Esophagus (tissue), 2 donors: ENCODE measurements at regions not wholly inside any gene's neighbourhood (a gene's known extent, or its start where the extent isn't known, plus 50 kb on each side); places are given as distances from the start of the nearest gene placed in this dataset.

Experiments used
- H3K27ac ChIP-seq, 2 donors: one replicate each; pipeline ENCODE4 v1.5.1; 2013; ENCODE audit warnings: low read depth in 2 of 2, mild to moderate bottlenecking in 2 of 2, inconsistent platforms in 1 of 2, low read length in 1 of 2, moderate library complexity in 1 of 2
- H3K27me3 ChIP-seq, 2 donors: one replicate each; pipeline ENCODE4 v1.6.1; 2013; ENCODE audit warnings: low read length in 2 of 2, control low read depth in 1 of 2, mild to moderate bottlenecking in 1 of 2; ENCODE audit not compliant: insufficient read depth in 2 of 2, control insufficient read depth in 1 of 2
- H3K36me3 ChIP-seq, 2 donors: one replicate each; pipeline ENCODE4 v1.6.1; 2013; ENCODE audit warnings: low read length in 1 of 2; ENCODE audit not compliant: control insufficient read depth in 2 of 2, insufficient read depth in 2 of 2
- H3K4me1 ChIP-seq, 2 donors: one replicate each; pipeline ENCODE4 v1.6.1; 2013; ENCODE audit warnings: low read length in 1 of 2; ENCODE audit not compliant: control insufficient read depth in 2 of 2, insufficient read depth in 2 of 2
- H3K4me3 ChIP-seq, 2 donors: one replicate each; pipeline ENCODE4 v1.5.1; 2013; ENCODE audit warnings: low read length in 2 of 2, mild to moderate bottlenecking in 2 of 2, low read depth in 1 of 2, moderate library complexity in 1 of 2
- H3K9me3 ChIP-seq, 2 donors: one replicate each; pipeline ENCODE4 v1.6.1; 2013; ENCODE audit warnings: mild to moderate bottlenecking in 2 of 2, low read depth in 1 of 2, low read length in 1 of 2, moderate library complexity in 1 of 2; ENCODE audit not compliant: control insufficient read depth in 2 of 2, insufficient read depth in 1 of 2
- WGBS, 2 donors: extraction: QIAGEN DNeasy Blood & Tissue Kit; methylation state at CpG; one replicate each; pipeline ENCODE4 v1.1.7; 2013; 5-methylcytosine and 5-hydroxymethylcytosine counted together
- donor health status: healthy with polysubstance abuse.
- donor health status: Bipolar disorder and iron deficiency.

DNA sequence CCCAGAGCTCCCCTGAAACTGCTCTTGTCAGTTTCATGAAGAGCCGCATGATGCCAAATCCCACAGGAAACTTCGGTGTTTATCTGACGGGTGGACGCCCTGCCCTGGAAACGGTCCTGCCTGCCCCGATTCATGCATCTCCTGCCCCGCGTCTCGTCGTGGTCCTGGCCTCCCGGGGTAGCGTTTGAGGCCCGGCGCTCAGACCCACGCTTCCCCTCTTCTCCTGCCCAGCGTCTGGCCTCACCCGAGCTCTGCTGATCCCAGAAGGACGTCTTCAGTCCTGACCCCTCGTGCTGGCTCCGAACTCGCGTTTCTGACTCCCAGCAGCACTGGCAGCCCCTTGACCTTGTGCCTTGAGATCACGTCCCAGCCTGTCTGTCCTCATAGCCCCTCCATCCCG, 180.5 kb downstream of the TMEM18 start:
- no peaks in the 10 kb centered on the region for H3K36me3 ChIP-seq
- no peak overlapping the region for H3K4me3 ChIP-seq
- peaks cover 0 to 3% of the 10 kb centered on the region in 2 donors for H3K4me1 ChIP-seq
- 82 to 83% methylated on average over 24 of the region's 24 CpGs for WGBS, 2 donors
- no peaks in the 10 kb centered on the region for H3K27me3 ChIP-seq
- no peak overlapping the region for H3K27ac ChIP-seq
- H3K9me3 ChIP-seq: peaks cover 3 to 14% of the 10 kb centered on the region in 2 donors

DNA sequence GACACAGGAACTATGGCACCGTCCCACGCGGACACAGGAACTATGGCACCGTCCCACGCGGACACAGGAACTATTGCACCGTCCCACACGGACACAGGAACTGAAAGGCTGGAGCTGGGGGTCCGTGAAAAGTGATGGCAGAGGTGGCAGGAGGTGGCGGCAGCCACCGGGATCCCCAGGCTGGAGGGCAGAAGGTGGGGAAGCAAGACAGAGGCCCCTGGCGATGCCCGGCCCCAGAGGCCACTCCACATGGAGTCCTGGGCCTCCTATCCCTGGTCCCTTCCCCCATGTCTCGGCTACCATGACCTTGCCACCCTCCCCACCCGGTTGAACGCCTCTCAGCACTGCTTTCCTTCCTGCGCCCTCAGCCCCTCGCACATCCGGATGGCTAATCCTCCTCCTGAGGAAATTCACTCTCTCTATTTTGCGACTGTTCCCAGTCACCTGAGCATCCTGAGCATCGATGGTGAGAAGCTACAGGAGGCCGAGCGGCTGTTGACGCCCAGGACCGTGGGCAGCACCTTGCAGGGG, 181.4 kb downstream of the TMEM18 start:
- H3K36me3 ChIP-seq: no peaks in the 10 kb centered on the region
- no peak overlapping the region for H3K4me3 ChIP-seq
- no peaks in the 10 kb centered on the region for H3K27me3 ChIP-seq
- WGBS, 2 donors: 88 to 91% methylated on average over 25 of the region's 25 CpGs
- H3K4me1 ChIP-seq: peaks cover 0 to 3% of the 10 kb centered on the region in 2 donors
- H3K9me3 ChIP-seq: peaks cover 3 to 14% of the 10 kb centered on the region in 2 donors
- no peak overlapping the region for H3K27ac ChIP-seq

DNA sequence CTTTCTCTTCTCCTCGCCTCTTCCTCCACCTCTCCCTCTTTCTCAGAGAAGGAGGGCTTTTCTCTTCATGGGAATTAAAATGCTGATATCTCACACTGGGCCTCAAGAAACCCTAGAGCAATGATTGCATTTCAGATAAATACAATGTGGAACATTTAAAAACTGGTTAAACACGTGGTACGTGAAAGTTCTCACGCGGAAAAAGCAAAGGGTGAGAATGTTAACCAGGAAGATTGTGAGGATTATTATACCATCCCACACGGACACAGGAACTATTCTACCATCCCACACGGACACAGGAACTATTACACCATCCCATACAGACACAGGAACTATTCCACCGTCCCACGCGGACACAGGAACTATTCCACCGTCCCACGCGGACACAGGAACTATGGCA, 182.4 kb downstream of the TMEM18 start:
- no peaks in the 10 kb centered on the region for H3K36me3 ChIP-seq
- no peak overlapping the region for H3K27ac ChIP-seq
- no peak overlapping the region for H3K4me3 ChIP-seq
- peaks cover 0 to 3% of the 10 kb centered on the region in 2 donors for H3K4me1 ChIP-seq
- peaks cover 3 to 12% of the 10 kb centered on the region in 2 donors for H3K9me3 ChIP-seq
- WGBS, 2 donors: 82 to 93% methylated on average over 13 of the region's 13 CpGs
- no peaks in the 10 kb centered on the region for H3K27me3 ChIP-seq

DNA sequence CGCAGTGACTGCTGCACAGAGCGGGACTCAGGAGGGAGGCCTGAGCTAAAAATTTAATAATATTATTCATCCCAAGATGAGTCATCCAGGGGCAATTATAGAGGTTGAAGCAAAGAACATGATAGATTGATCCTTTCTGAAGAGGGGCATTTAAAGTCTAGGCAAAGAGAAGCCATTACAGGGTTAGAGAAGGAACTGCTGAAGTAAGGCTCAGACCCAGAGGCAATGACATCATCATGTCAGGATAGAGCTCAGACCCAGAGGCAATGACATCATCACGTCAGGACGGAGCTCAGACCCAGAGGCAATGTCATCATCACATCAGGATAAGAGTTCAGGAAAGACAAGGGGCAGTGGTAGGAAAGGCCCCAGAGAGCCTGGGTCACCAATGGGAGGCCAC, 184.0 kb downstream of the TMEM18 start:
- 74 to 81% methylated on average over 4 of the region's 4 CpGs for WGBS, 2 donors

DNA sequence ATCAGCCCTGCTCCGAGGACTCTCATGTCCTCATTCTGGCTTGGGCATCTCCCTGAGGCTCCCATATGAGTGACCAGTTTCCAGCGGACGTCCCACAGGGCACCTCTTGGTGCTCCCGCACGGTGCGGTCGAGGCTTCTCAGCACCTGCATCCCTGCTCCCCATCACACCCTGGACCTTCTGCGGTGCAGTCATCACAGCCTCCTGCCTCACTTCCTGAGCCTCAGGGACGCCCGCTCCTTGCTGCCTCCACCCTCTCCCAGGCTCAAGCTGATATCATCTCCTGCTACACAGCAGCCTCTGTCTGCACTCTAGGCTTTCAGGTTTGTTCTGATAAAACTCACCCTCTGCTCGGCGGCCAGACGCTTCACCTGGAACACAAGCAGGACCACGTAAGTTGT, 185.0 kb downstream of the TMEM18 start:
- Histone ChIP-seq H3K36me3 (no peaks in the 10 kb centered on the region), H3K9me3 (peaks cover under 1 to 6% of the 10 kb centered on the region in 2 donors), H3K27me3 (no peaks in the 10 kb centered on the region), H3K4me1 (no peaks in the 10 kb centered on the region), H3K4me3 (no peak overlapping the region), H3K27ac (no peak overlapping the region)
- 81 to 88% methylated on average over 14 of the region's 14 CpGs for WGBS, 2 donors

More for the DNA sequence above, 184.0 kb downstream of the TMEM18 start:
- Histone ChIP-seq H3K4me3 (no peak overlapping the region), H3K4me1 (no peaks in the 10 kb centered on the region), H3K27ac (no peak overlapping the region), H3K27me3 (no peaks in the 10 kb centered on the region), H3K36me3 (no peaks in the 10 kb centered on the region), H3K9me3 (peaks cover 3 to 6% of the 10 kb centered on the region in 2 donors)

DNA sequence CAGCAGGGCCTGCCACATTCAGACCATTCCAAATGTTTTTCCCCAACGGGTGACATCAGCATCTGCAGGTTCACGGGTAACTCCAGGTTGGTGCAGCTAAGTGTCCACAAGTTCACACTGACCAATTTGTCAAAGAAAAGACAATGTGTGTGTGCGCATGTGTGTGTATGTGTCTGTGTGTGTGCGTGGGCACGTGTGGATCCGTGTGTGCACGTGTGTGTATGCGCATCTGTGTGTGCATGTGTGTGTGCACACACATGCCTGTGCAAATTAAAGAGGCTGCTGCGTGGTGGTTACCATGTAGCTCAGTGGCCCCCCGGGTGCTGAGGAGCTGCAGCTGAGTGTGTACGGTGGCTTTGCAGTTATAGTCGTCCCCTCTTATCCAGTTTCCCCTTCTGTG, 187.4 kb downstream of the TMEM18 start:
- Histone ChIP-seq H3K27me3 (no peaks in the 10 kb centered on the region), H3K4me3 (no peak overlapping the region), H3K36me3 (no peaks in the 10 kb centered on the region), H3K27ac (no peak overlapping the region), H3K9me3 (no peaks in the 10 kb centered on the region), H3K4me1 (no peaks in the 10 kb centered on the region)
- WGBS, 2 donors: 90% methylated on average over 12 of the region's 12 CpGs

DNA sequence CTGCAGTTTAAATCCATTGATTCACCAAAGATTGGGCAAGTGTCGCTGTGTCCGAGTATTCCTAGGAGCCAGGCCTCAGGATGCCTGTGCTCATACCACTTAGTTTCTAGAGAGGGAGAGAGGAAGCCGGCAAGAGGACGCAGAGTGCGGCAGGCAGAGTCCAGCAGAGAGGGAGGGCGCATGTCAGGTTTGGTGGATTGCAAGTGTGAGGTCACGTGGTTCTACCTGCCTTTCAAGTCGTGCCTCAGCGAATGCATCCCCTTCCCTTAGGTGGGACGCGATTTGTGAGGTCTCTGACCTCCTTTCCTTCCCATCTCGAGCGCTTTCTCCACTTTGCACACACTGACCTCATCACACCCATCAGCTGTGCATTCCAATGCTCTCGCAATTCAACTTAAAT, 188.1 kb downstream of the TMEM18 start:
- no peaks in the 10 kb centered on the region for H3K36me3 ChIP-seq
- 77 to 81% methylated on average over 14 of the region's 14 CpGs for WGBS, 2 donors

DNA sequence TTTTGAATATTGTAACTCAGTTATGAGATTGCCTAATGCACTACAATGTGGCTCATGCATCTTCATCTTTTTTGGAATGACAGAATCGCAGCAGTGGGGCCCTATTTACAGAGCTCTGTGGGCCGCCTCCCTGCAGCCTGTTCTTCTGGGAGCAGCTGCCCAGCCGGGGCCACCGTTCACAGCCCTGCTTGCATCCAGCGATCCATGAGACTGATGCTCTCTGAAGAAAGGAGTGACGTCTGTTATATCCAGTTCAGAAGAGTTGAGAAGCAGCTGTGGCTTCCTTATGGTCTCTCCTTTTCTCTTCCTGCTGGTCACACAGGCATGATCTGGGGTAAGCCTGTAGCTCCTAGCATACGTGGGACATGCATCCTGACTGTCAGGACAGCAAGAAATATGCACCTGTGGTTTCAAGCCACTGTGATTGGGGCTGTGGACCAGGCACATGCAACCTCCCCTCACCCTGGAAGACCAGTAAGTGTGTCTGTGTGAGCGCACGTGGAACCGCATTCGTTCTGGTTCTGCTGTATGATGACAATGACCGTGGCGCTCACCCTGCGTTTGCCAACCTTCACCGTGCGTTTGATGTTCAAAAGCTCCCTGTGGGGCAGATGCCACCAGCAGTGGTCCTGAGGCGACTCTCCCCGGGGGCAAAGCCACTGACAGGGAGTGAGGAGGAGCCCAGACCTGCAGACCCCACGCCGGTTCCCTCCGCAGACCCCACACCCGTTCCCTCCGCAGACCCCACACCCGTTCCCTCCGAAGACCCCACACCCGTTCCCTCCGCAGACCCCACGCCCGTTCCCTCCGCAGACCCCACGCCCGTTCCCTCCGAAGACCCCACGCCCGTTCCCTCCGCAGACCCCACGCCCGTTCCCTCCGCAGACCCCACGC, 189.8 kb downstream of the TMEM18 start:
- 85 to 87% methylated on average over 26 to 31 of the region's 40 CpGs for WGBS, 2 donors

More for the DNA sequence above, 188.1 kb downstream of the TMEM18 start:
- Histone ChIP-seq H3K4me3 (no peak overlapping the region), H3K27me3 (no peaks in the 10 kb centered on the region), H3K27ac (no peak overlapping the region), H3K4me1 (no peaks in the 10 kb centered on the region), H3K9me3 (no peaks in the 10 kb centered on the region)

DNA sequence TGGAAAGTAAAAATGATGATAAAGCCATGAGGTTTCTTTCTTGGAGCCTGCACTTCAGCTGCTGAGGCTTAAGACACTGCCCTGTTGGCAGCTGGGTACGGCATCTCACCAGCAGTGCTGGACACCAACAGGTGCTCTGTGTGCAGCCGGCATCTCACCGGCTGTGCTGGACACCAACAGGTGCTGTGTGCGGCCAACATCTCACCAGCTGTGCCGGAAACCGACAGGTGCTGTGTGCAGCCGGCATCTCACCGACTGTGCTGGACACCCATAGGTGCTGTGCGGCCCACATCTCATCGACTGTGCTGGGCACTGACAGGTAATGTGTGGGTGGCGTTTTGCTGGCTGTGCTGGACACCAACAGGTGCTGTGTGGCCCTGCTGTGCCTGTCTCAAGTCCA, 190.8 kb downstream of the TMEM18 start:
- H3K36me3 ChIP-seq: no peaks in the 10 kb centered on the region
- H3K27me3 ChIP-seq: no peaks in the 10 kb centered on the region
- 93% methylated on average over 11 of the region's 11 CpGs for WGBS, 2 donors
- H3K27ac ChIP-seq: no peak overlapping the region
- no peaks in the 10 kb centered on the region for H3K9me3 ChIP-seq
- no peaks in the 10 kb centered on the region for H3K4me1 ChIP-seq
- H3K4me3 ChIP-seq: no peak overlapping the region

More for the DNA sequence above, 189.8 kb downstream of the TMEM18 start:
- Histone ChIP-seq H3K27me3 (no peaks in the 10 kb centered on the region), H3K9me3 (no peaks in the 10 kb centered on the region), H3K36me3 (no peaks in the 10 kb centered on the region), H3K4me3 (no peak overlapping the region), H3K27ac (no peak overlapping the region), H3K4me1 (no peaks in the 10 kb centered on the region)

DNA sequence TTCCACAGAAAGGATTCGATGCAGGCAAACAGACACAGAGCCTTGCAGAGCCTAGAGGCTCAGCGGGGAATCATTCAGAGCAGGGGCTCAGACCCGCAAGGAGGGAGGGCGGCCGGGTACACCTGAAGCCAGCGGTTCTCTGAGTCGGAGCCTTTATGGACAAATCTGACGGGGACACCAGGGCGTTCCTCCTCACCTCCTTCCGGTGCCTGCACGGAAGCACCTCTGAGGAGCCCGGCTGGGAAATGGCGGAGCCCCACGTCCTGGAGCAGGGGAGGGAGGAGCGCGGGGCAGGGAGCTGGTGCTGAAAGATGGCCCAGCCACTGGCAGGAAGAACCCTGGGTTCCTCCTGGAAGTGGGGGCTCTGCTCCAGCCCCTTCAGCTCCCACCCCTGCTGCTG, 193.5 kb upstream of the ALKAL2 start:
- Histone ChIP-seq H3K4me1 (no peaks in the 10 kb centered on the region), H3K27ac (no peak overlapping the region), H3K9me3 (no peaks in the 10 kb centered on the region), H3K36me3 (no peaks in the 10 kb centered on the region), H3K27me3 (no peaks in the 10 kb centered on the region), H3K4me3 (no peak overlapping the region)
- WGBS, 2 donors: 88 to 91% methylated on average over 16 of the region's 16 CpGs
